Gastrocnemius medialis (tissue), 4 donors: ENCODE measurements at regions not wholly inside any gene's neighbourhood (a gene's known extent, or its start where the extent isn't known, plus 50 kb on each side); places are given as distances from the start of the nearest gene placed in this dataset.

Experiments
- POLR2A ChIP-seq, 2 donors: fragments of 450-650 bp; IDR thresholded peaks; one replicate each; pipeline ENCODE4 v1.6.1; 2017; ENCODE audit warnings: antibody characterized with exemption in 2 of 2, mild to moderate bottlenecking in 2 of 2, moderate library complexity in 2 of 2
- TF ChIP-seq, protein P1 (sequence below), 5 experiments: fragments of 450-650 bp in 3 of 5; fragments of 200-600 bp in 2 of 5; sonication (generic) in 2 of 5; IDR thresholded peaks in 4 of 5; conservative IDR thresholded peaks in 1 of 5; 1 replicate in 4 of 5; 2 replicates in 1 of 5; pipeline ENCODE4 v1.5.1; 2016 to 2019; ENCODE audit warnings: antibody characterized with exemption in 5 of 5, mild to moderate bottlenecking in 3 of 5, moderate library complexity in 3 of 5

GRCh38 chr10:63005246-63005645, 127.9 kb upstream of the NRBF2 start:
- TF ChIP-seq, protein P1, sequence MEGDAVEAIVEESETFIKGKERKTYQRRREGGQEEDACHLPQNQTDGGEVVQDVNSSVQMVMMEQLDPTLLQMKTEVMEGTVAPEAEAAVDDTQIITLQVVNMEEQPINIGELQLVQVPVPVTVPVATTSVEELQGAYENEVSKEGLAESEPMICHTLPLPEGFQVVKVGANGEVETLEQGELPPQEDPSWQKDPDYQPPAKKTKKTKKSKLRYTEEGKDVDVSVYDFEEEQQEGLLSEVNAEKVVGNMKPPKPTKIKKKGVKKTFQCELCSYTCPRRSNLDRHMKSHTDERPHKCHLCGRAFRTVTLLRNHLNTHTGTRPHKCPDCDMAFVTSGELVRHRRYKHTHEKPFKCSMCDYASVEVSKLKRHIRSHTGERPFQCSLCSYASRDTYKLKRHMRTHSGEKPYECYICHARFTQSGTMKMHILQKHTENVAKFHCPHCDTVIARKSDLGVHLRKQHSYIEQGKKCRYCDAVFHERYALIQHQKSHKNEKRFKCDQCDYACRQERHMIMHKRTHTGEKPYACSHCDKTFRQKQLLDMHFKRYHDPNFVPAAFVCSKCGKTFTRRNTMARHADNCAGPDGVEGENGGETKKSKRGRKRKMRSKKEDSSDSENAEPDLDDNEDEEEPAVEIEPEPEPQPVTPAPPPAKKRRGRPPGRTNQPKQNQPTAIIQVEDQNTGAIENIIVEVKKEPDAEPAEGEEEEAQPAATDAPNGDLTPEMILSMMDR (IDR thresholded peaks at IDR 0.05 in 4 of 5, conservative IDR thresholded peaks at IDR 0.05 in 1 of 5): no peak
- no peak for TF ChIP-seq POLR2A (IDR thresholded peaks at IDR 0.05)
